ENCODE measurements at regions not wholly inside any gene's neighbourhood (a gene's known extent, or its start where the extent isn't known, plus 50 kb on each side); places are given as distances from the start of the nearest gene placed in this dataset.

- no peak for ATAC-seq (ENCODE audit: insufficient read depth, low FRiP score)
- no peaks in the 10 kb centered on the region for H3K36me3 ChIP-seq (ENCODE audit: control insufficient read depth in 4 of 4, insufficient read depth in 4 of 4, low read length in 4 of 4)
- 90 to 93% methylated on average over 6 of the region's 6 CpGs for whole genome bisulfite sequencing, 2 donors
- no peak overlapping the region for H3K27ac ChIP-seq (ENCODE audit: low read depth in 1 of 2, low read length in 1 of 2)
- no peaks in the 10 kb centered on the region for H3K9me3 ChIP-seq (ENCODE audit: control insufficient read depth in 4 of 4, insufficient read depth in 3 of 4, low read length in 3 of 4)
- DNase-seq: no peak
- no peak overlapping the region for H3K9ac ChIP-seq (ENCODE audit: insufficient read depth in 1 of 2, low read length in 2 of 2)
- peaks cover 0 to 3% (median 0%) of the 10 kb centered on the region in 5 donors for H3K4me1 ChIP-seq (ENCODE audit: control insufficient read depth in 5 of 5, insufficient read depth in 5 of 5, low read length in 5 of 5)
- H3K4me3 ChIP-seq: no peak overlapping the region
- TF ChIP-seq CTCF (IDR thresholded peaks at IDR 0.05; ENCODE audit: control extremely low read depth, extremely low read depth): no peak
- H3K27me3 ChIP-seq (ENCODE audit: control insufficient read depth in 3 of 3, insufficient read depth in 3 of 3, low read length in 2 of 3): no peaks in the 10 kb centered on the region
Observed at GRCh38 chr10:44775402-44775741, 135.8 kb upstream of the TMEM72 start.

GRCh38 chr10:44776181-44776580 lies 135.0 kb upstream of the TMEM72 start:
- Histone ChIP-seq H3K36me3 (ENCODE audit: control insufficient read depth in 4 of 4, insufficient read depth in 4 of 4, low read length in 4 of 4) (no peaks in the 10 kb centered on the region), H3K4me3 (no peak overlapping the region), H3K9me3 (ENCODE audit: control insufficient read depth in 4 of 4, insufficient read depth in 3 of 4, low read length in 3 of 4) (no peaks in the 10 kb centered on the region), H3K27ac (ENCODE audit: low read depth in 1 of 2, low read length in 1 of 2) (no peak overlapping the region), H3K9ac (ENCODE audit: insufficient read depth in 1 of 2, low read length in 2 of 2) (no peak overlapping the region), H3K4me1 (ENCODE audit: control insufficient read depth in 5 of 5, insufficient read depth in 5 of 5, low read length in 5 of 5) (peaks cover 0 to 3% (median 0%) of the 10 kb centered on the region in 5 donors), H3K27me3 (ENCODE audit: control insufficient read depth in 3 of 3, insufficient read depth in 3 of 3, low read length in 2 of 3) (no peaks in the 10 kb centered on the region)
- WGBS, 2 donors: 60 to 75% methylated on average over 3 of the region's 3 CpGs
- TF ChIP-seq CTCF (IDR thresholded peaks at IDR 0.05; ENCODE audit: control extremely low read depth, extremely low read depth): no peak
- DNase-seq (peak in 1 of 3 donors; percentile 24), ATAC-seq (ENCODE audit: insufficient read depth, low FRiP score) (no peak)

GRCh38 chr10:44779511-44779910 lies 131.6 kb upstream of the TMEM72 start:
- peaks cover 0 to 3% (median 0%) of the 10 kb centered on the region in 5 donors for H3K4me1 ChIP-seq (ENCODE audit: control insufficient read depth in 5 of 5, insufficient read depth in 5 of 5, low read length in 5 of 5)
- no peaks in the 10 kb centered on the region for H3K27me3 ChIP-seq (ENCODE audit: control insufficient read depth in 3 of 3, insufficient read depth in 3 of 3, low read length in 2 of 3)
- H3K4me3 ChIP-seq: no peak overlapping the region
- WGBS, 2 donors: 85 to 90% methylated on average over 7 of the region's 7 CpGs
- no peak for DNase-seq
- no peaks in the 10 kb centered on the region for H3K9me3 ChIP-seq (ENCODE audit: control insufficient read depth in 4 of 4, insufficient read depth in 3 of 4, low read length in 3 of 4)
- ATAC-seq (ENCODE audit: insufficient read depth, low FRiP score): no peak
- no peaks in the 10 kb centered on the region for H3K36me3 ChIP-seq (ENCODE audit: control insufficient read depth in 4 of 4, insufficient read depth in 4 of 4, low read length in 4 of 4)
- H3K9ac ChIP-seq (ENCODE audit: insufficient read depth in 1 of 2, low read length in 2 of 2): no peak overlapping the region
- TF ChIP-seq CTCF (IDR thresholded peaks at IDR 0.05; ENCODE audit: control extremely low read depth, extremely low read depth): no peak
- H3K27ac ChIP-seq (ENCODE audit: low read depth in 1 of 2, low read length in 1 of 2): no peak overlapping the region

GRCh38 chr10:44780426-44780825 lies 130.7 kb upstream of the TMEM72 start:
- H3K4me1 ChIP-seq (ENCODE audit: control insufficient read depth in 5 of 5, insufficient read depth in 5 of 5, low read length in 5 of 5): peaks cover 0 to 3% (median 0%) of the 10 kb centered on the region in 5 donors
- DNase-seq (peak in 1 of 3 donors; percentile 35), ATAC-seq (ENCODE audit: insufficient read depth, low FRiP score) (no peak)
- no peak overlapping the region for H3K9ac ChIP-seq (ENCODE audit: insufficient read depth in 1 of 2, low read length in 2 of 2)
- 69 to 89% methylated on average over 2 of the region's 2 CpGs for WGBS, 2 donors
- H3K4me3 ChIP-seq: no peak overlapping the region
- no peaks in the 10 kb centered on the region for H3K36me3 ChIP-seq (ENCODE audit: control insufficient read depth in 4 of 4, insufficient read depth in 4 of 4, low read length in 4 of 4)
- H3K27me3 ChIP-seq (ENCODE audit: control insufficient read depth in 3 of 3, insufficient read depth in 3 of 3, low read length in 2 of 3): no peaks in the 10 kb centered on the region
- no peak for TF ChIP-seq CTCF (IDR thresholded peaks at IDR 0.05; ENCODE audit: control extremely low read depth, extremely low read depth)
- H3K9me3 ChIP-seq (ENCODE audit: control insufficient read depth in 4 of 4, insufficient read depth in 3 of 4, low read length in 3 of 4): peaks cover 0 to 3% (median 0%) of the 10 kb centered on the region in 4 donors
- H3K27ac ChIP-seq (ENCODE audit: low read depth in 1 of 2, low read length in 1 of 2): no peak overlapping the region
